GM21528 (cell line): ENCODE measurements at regions not wholly inside any gene's neighbourhood (a gene's known extent, or its start where the extent isn't known, plus 50 kb on each side); places are given as distances from the start of the nearest gene placed in this dataset.
"Not testable (repeated sequence)": the region's sequence is repeated elsewhere in the genome, so short reads cannot be mapped to it uniquely, and the experiment has no call there.

Experiments used
- ATAC-seq: cut with Tn5 transposase; IDR thresholded peaks from one replicate; pipeline ENCODE4 v1.9.1; 2021; ENCODE audit warnings: mild to moderate bottlenecking, moderate library complexity; ENCODE audit not compliant: unreplicated experiment, low FRiP score

GRCh38 chr9:88596376-88596775 lies 61.4 kb downstream of the NXNL2 start:
- no peak for ATAC-seq

GRCh38 chr9:88604836-88605511 lies 70.0 kb downstream of the NXNL2 start:
- no peak for ATAC-seq

GRCh38 chr9:88605512-88606362 lies 70.8 kb downstream of the NXNL2 start:
- no peak for ATAC-seq

GRCh38 chr9:88614359-88614758 lies 79.4 kb downstream of the NXNL2 start:
- ATAC-seq: no peak

- ATAC-seq: no peak
Measured at GRCh38 chr9:88623698-88624097, 88.7 kb downstream of the NXNL2 start.

GRCh38 chr9:88628114-88628513 lies 93.1 kb downstream of the NXNL2 start:
- ATAC-seq: no peak

GRCh38 chr9:88628811-88629210 lies 93.8 kb downstream of the NXNL2 start:
- ATAC-seq: no peak

- not testable (repeated sequence) for ATAC-seq
Measured at GRCh38 chr9:88630574-88630973, 95.6 kb downstream of the NXNL2 start.

- ATAC-seq: no peak
Measured at GRCh38 chr9:88635151-88635550, 100.2 kb downstream of the NXNL2 start.

- no peak for ATAC-seq
Measured at GRCh38 chr9:88641456-88642240, 106.7 kb downstream of the NXNL2 start.

GRCh38 chr9:88642336-88642735 lies 107.4 kb downstream of the NXNL2 start:
- no peak for ATAC-seq

- ATAC-seq: no peak
Measured at GRCh38 chr9:88643931-88644330, 109.0 kb downstream of the NXNL2 start.

GRCh38 chr9:88645172-88645878 lies 110.3 kb downstream of the NXNL2 start:
- no peak for ATAC-seq

GRCh38 chr9:88645879-88646199 lies 110.9 kb downstream of the NXNL2 start:
- no peak for ATAC-seq

- ATAC-seq: no peak
Measured at GRCh38 chr9:88646539-88647300, 111.7 kb downstream of the NXNL2 start.

GRCh38 chr9:88651682-88652633 lies 117.0 kb downstream of the NXNL2 start:
- ATAC-seq: no peak

- no peak for ATAC-seq
Measured at GRCh38 chr9:88652876-88653275, 117.9 kb downstream of the NXNL2 start.

GRCh38 chr9:88653406-88653805 lies 118.4 kb downstream of the NXNL2 start:
- no peak for ATAC-seq

GRCh38 chr9:88653911-88654310 lies 118.9 kb downstream of the NXNL2 start:
- no peak for ATAC-seq
